ENCODE measurements at regions not wholly inside any gene's neighbourhood (a gene's known extent, or its start where the extent isn't known, plus 50 kb on each side); places are given as distances from the start of the nearest gene placed in this dataset.

DNA sequence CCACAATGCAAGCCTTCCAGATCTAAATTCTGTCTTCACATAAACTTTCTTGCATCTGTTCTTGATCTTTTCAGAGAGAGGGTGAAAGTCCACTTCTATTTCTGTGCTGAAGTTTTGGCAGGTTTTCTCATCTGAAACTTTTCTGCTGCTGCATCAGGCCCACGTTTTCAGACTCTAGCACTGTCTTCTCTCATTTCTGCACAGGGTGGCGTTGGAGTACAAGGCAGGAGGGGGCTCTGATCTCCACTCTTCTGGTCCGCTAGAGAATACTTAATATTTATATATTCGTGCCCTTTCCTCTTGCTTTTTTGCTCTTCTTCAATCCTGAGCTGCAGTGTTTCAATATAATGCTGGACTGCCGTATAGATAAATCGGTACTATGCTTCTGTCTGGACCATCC, 204.0 kb upstream of the PRDM9 start:
- TF ChIP-seq, protein P1, sequence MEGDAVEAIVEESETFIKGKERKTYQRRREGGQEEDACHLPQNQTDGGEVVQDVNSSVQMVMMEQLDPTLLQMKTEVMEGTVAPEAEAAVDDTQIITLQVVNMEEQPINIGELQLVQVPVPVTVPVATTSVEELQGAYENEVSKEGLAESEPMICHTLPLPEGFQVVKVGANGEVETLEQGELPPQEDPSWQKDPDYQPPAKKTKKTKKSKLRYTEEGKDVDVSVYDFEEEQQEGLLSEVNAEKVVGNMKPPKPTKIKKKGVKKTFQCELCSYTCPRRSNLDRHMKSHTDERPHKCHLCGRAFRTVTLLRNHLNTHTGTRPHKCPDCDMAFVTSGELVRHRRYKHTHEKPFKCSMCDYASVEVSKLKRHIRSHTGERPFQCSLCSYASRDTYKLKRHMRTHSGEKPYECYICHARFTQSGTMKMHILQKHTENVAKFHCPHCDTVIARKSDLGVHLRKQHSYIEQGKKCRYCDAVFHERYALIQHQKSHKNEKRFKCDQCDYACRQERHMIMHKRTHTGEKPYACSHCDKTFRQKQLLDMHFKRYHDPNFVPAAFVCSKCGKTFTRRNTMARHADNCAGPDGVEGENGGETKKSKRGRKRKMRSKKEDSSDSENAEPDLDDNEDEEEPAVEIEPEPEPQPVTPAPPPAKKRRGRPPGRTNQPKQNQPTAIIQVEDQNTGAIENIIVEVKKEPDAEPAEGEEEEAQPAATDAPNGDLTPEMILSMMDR (IDR thresholded peaks at IDR 0.05; ENCODE audit: extremely low read depth in 1 of 2, insufficient read depth in 1 of 2, low read depth in 1 of 2, low read length in 2 of 2): no peak
- TF ChIP-seq POLR2AphosphoS5 (IDR thresholded peaks at IDR 0.05; ENCODE audit: insufficient read depth, low read depth, low read length) (no peak), EZH2 (IDR thresholded peaks at IDR 0.05; ENCODE audit: borderline replicate concordance, low read depth, low read length, severe bottlenecking) (no peak), POLR2A (IDR thresholded peaks at IDR 0.05; ENCODE audit: low read depth, low read length) (no peak), GATA2 (IDR thresholded peaks at IDR 0.05; ENCODE audit: insufficient read depth, insufficient read length, low read depth, low read length) (no peak), JUN (IDR thresholded peaks at IDR 0.05; ENCODE audit: borderline replicate concordance, insufficient read depth, insufficient read length, low read depth) (no peak), FOS (IDR thresholded peaks at IDR 0.05; ENCODE audit: borderline replicate concordance, insufficient read depth, low read length) (no peak)
